OCI-LY3 (cell line): ENCODE measurements at regions not wholly inside any gene's neighbourhood (a gene's known extent, or its start where the extent isn't known, plus 50 kb on each side); places are given as distances from the start of the nearest gene placed in this dataset.

Experiments
- CTCF ChIP-seq: fragments of 200-600, 300-600 bp; sonication (generic); IDR thresholded peaks from 2 replicates; pipeline ENCODE4 v1.5.1; 2014; ENCODE audit warnings: antibody characterized with exemption, low read length, low read depth
- EZH2phosphoT487 ChIP-seq: fragments of 200-600 bp; shearing (Covaris generic); IDR thresholded peaks from 2 replicates; pipeline ENCODE4 v1.6.1; 2018; ENCODE audit warnings: antibody characterized with exemption, mixed run types, low read depth

- TF ChIP-seq CTCF (no peak), EZH2phosphoT487 (no peak)
These were observed 76.3 kb downstream of the RTP5 start for GRCh38 chr2:241945803-241946202.
